ENCODE measurements at regions not wholly inside any gene's neighbourhood (a gene's known extent, or its start where the extent isn't known, plus 50 kb on each side); places are given as distances from the start of the nearest gene placed in this dataset.

- no peak for TF ChIP-seq POLR2AphosphoS5 (IDR thresholded peaks at IDR 0.05; ENCODE audit: low read depth, low read length)
- TF ChIP-seq POLR2A (IDR thresholded peaks at IDR 0.05; ENCODE audit: low read depth, low read length) = no peak
- no peak for TF ChIP-seq TAF1 (IDR thresholded peaks at IDR 0.05; ENCODE audit: low read depth, low read length)
- TF ChIP-seq POU2F2 (IDR thresholded peaks at IDR 0.05; ENCODE audit: low read depth, low read length) = no peak
Observed at GRCh38 chr13:71303144-71303543, 563.9 kb downstream of the DACH1 start.

All from GM12891 (cell line).